CD14-positive monocyte (primary cell): ENCODE measurements at regions not wholly inside any gene's neighbourhood (a gene's known extent, or its start where the extent isn't known, plus 50 kb on each side); places are given as distances from the start of the nearest gene placed in this dataset.

Experiments
- DNase-seq, 3 donors: peaks; one replicate each; pipeline ENCODE4 v3.0.0-alpha.2; 2011 to 2022
- H2AFZ ChIP-seq: 2 replicates; pipeline ENCODE4 v1.6.0; 2012; ENCODE audit warnings: mild to moderate bottlenecking, low read depth, low read length, inconsistent platforms; ENCODE audit not compliant: insufficient read depth, poor library complexity, severe bottlenecking
- H3K27ac ChIP-seq, 2 donors: 1 replicate in 1 of 2; 2 replicates in 1 of 2; pipeline ENCODE4 v1.5.1; 2012 to 2013; ENCODE audit warnings: low read length in 2 of 2, control low read depth in 1 of 2, inconsistent platforms in 1 of 2, low read depth in 1 of 2, mild to moderate bottlenecking in 1 of 2
- H3K27me3 ChIP-seq, 2 donors: one replicate each; pipeline versions ENCODE4 v1.6.0 to v1.6.1; 2011 to 2013; ENCODE audit warnings: low read length in 2 of 2; ENCODE audit not compliant: control insufficient read depth in 2 of 2, insufficient read depth in 2 of 2
- H3K36me3 ChIP-seq, 2 donors: replicated peaks in 1 of 2; 1 replicate in 1 of 2; 2 replicates in 1 of 2; pipeline versions ENCODE4 v1.5.1 to v1.6.1; 2012 to 2013; ENCODE audit warnings: low read length in 2 of 2, control low read depth in 1 of 2, inconsistent platforms in 1 of 2, mild to moderate bottlenecking in 1 of 2; ENCODE audit not compliant: insufficient read depth in 2 of 2, control insufficient read depth in 1 of 2
- H3K4me1 ChIP-seq, 2 donors: 1 replicate in 1 of 2; 2 replicates in 1 of 2; pipeline versions ENCODE4 v1.5.1 to v1.6.1; 2012 to 2013; ENCODE audit warnings: low read length in 2 of 2, control low read depth in 1 of 2, inconsistent platforms in 1 of 2, mild to moderate bottlenecking in 1 of 2, moderate library complexity in 1 of 2; ENCODE audit not compliant: insufficient read depth in 2 of 2, control insufficient read depth in 1 of 2
- H3K4me2 ChIP-seq: replicated peaks from 2 replicates; pipeline ENCODE3; 2012; ENCODE audit warnings: low read length, moderate library complexity, mild to moderate bottlenecking; ENCODE audit not compliant: poor library complexity, severe bottlenecking; ENCODE audit errors: extremely low read depth
- H3K4me3 ChIP-seq, 3 experiments: fragments of 200-600 bp in 1 of 3; sonication (generic) in 1 of 3; replicated peaks in 1 of 3; 1 replicate in 2 of 3; 2 replicates in 1 of 3; pipeline ENCODE4 v1.5.1; 2011 to 2013; ENCODE audit warnings: low read length in 3 of 3, mild to moderate bottlenecking in 3 of 3, control low read depth in 2 of 3, low read depth in 2 of 3, inconsistent platforms in 1 of 3, moderate library complexity in 1 of 3
- H3K79me2 ChIP-seq: 2 replicates; pipeline ENCODE4 v1.6.0; 2012; ENCODE audit warnings: mild to moderate bottlenecking, control low read depth, inconsistent platforms, low read length, moderate library complexity; ENCODE audit not compliant: insufficient read depth
- H3K9ac ChIP-seq: 2 replicates; pipeline ENCODE4 v1.6.0; 2017; ENCODE audit warnings: low read length, mild to moderate bottlenecking; ENCODE audit not compliant: insufficient read depth, poor library complexity, severe bottlenecking
- H3K9me3 ChIP-seq, 2 donors: replicated peaks in 1 of 2; 1 replicate in 1 of 2; 2 replicates in 1 of 2; pipeline versions ENCODE4 v1.5.1 to v1.6.1; 2012 to 2013; ENCODE audit warnings: low read length in 2 of 2, control low read depth in 1 of 2; ENCODE audit not compliant: control insufficient read depth in 1 of 2, insufficient read depth in 1 of 2
- H4K20me1 ChIP-seq: 2 replicates; pipeline ENCODE4 v1.6.0; 2012; ENCODE audit warnings: mild to moderate bottlenecking, low read length, control low read depth, moderate library complexity; ENCODE audit not compliant: insufficient read depth
- H3K27ac Mint-ChIP-seq, 7 donors: one replicate each; pipeline ENCODE4 v1.8.0; 2020; ENCODE audit warnings: mild to moderate bottlenecking in 7 of 7, mixed read lengths in 7 of 7, moderate library complexity in 6 of 7, inconsistent platforms in 2 of 7
- H3K27me3 Mint-ChIP-seq, 3 donors: one replicate each; pipeline ENCODE4 v1.8.0; 2021 to 2022; ENCODE audit warnings: low read depth in 3 of 3, mild to moderate bottlenecking in 3 of 3, mixed read lengths in 3 of 3, moderate library complexity in 3 of 3, inconsistent platforms in 1 of 3
- H3K36me3 Mint-ChIP-seq, 2 donors: one replicate each; pipeline ENCODE4 v1.8.0; 2020; ENCODE audit warnings: mixed read lengths in 2 of 2, inconsistent platforms in 1 of 2, mild to moderate bottlenecking in 1 of 2
- H3K4me1 Mint-ChIP-seq: one replicate; pipeline ENCODE4 v1.8.0; 2020; ENCODE audit warnings: mild to moderate bottlenecking, mixed read lengths
- H3K4me3 Mint-ChIP-seq, 2 donors: one replicate each; pipeline ENCODE4 v1.8.0; 2020; ENCODE audit warnings: mild to moderate bottlenecking in 2 of 2, mixed read lengths in 2 of 2, moderate library complexity in 1 of 2
- H3K9me3 Mint-ChIP-seq, 7 donors: one replicate each; pipeline ENCODE4 v1.8.0; 2020 to 2022; ENCODE audit warnings: mixed read lengths in 7 of 7, mild to moderate bottlenecking in 6 of 7, moderate library complexity in 6 of 7, inconsistent platforms in 2 of 7
- CTCF ChIP-seq: fragments of 200-600 bp; IDR thresholded peaks from one replicate; pipeline ENCODE4 v1.8.0; 2022; ENCODE audit warnings: antibody characterized with exemption, mild to moderate bottlenecking
- WGBS: methylation state at CpG from one replicate; pipeline ENCODE4 v1.1.5; 2013; ENCODE audit warnings: missing lambda C conversion rate; ENCODE audit not compliant: insufficient coverage; 5-methylcytosine and 5-hydroxymethylcytosine counted together
- intact Hi-C, 2 donors: fragments of 100-400 bp; cut with micrococcal nuclease; formaldehyde crosslinking; loops; one replicate each; pipeline versions ENCODE4 v1.15.0 to v1.15.1; 2023

GRCh38 chr20:4441871-4442270 is 192.8 kb upstream of the ADRA1D start:
- WGBS = no CpG with 5 or more reads among the region's 3 CpGs
- no peak overlapping the region for H2AFZ ChIP-seq
- no peaks in the 10 kb centered on the region for H4K20me1 ChIP-seq
- intact Hi-C loops = no loop called here
- H3K79me2 ChIP-seq = no peaks in the 10 kb centered on the region
- no peak for DNase-seq
- H3K36me3 Mint-ChIP-seq = no peaks in the 10 kb centered on the region
- H3K9ac ChIP-seq = no peak overlapping the region
- no peaks in the 10 kb centered on the region for H3K4me1 Mint-ChIP-seq
- no peak overlapping the region for H3K4me3 ChIP-seq
- H3K27ac Mint-ChIP-seq = no peak overlapping the region
- no peak overlapping the region for H3K27ac ChIP-seq
- peaks cover 0 to 4% (median under 1%) of the 10 kb centered on the region in 3 donors for H3K27me3 Mint-ChIP-seq
- TF ChIP-seq CTCF = no peak
- H3K9me3 Mint-ChIP-seq = peaks cover 0 to 5% (median 4%) of the 10 kb centered on the region in 7 donors
- no peaks in the 10 kb centered on the region for H3K27me3 ChIP-seq
- H3K4me2 ChIP-seq = no peak overlapping the region
- no peaks in the 10 kb centered on the region for H3K9me3 ChIP-seq
- H3K4me3 Mint-ChIP-seq = no peak overlapping the region
- no peaks in the 10 kb centered on the region for H3K4me1 ChIP-seq
- no peaks in the 10 kb centered on the region for H3K36me3 ChIP-seq

GRCh38 chr20:4441191-4441590 is 192.1 kb upstream of the ADRA1D start:
- Mint-ChIP-seq H3K4me3 (no peak overlapping the region), H3K9me3 (peaks cover 0 to 3% (median 0%) of the 10 kb centered on the region in 7 donors), H3K36me3 (no peaks in the 10 kb centered on the region), H3K27ac (peak overlapping the region in 1 of 7 donors; percentile 13), H3K4me1 (no peaks in the 10 kb centered on the region), H3K27me3 (peaks cover 0 to 4% (median 2%) of the 10 kb centered on the region in 3 donors)
- Histone ChIP-seq H3K27me3 (no peaks in the 10 kb centered on the region), H3K4me3 (no peak overlapping the region), H4K20me1 (no peaks in the 10 kb centered on the region), H3K36me3 (no peaks in the 10 kb centered on the region), H3K9ac (no peak overlapping the region), H3K9me3 (no peaks in the 10 kb centered on the region), H3K4me1 (no peaks in the 10 kb centered on the region), H3K27ac (no peak overlapping the region), H3K4me2 (no peak overlapping the region), H3K79me2 (no peaks in the 10 kb centered on the region), H2AFZ (no peak overlapping the region)
- 100% methylated on average over 1 of the region's 2 CpGs for WGBS
- intact Hi-C loops = no loop called here
- no peak for DNase-seq
- no peak for TF ChIP-seq CTCF
